WTC11 (cell line): ENCODE measurements at regions not wholly inside any gene's neighbourhood (a gene's known extent, or its start where the extent isn't known, plus 50 kb on each side); places are given as distances from the start of the nearest gene placed in this dataset.
A peak's percentile ranks its signal among the peaks of the same experiment; 100 is the strongest.

Experiments used
- ATAC-seq: fragments of 200-7000 bp; cut with Tn5 transposase; 2 replicates; pipeline ENCODE4 v1.10.0; 2021; ENCODE audit warnings: mild to moderate bottlenecking, moderate library complexity
- CTCF ChIA-PET: fragments of 300-600 bp; sonication (Branson Sonifier 250); formaldehyde crosslinking; loops from one replicate; lab custom pipeline; 2021; ENCODE audit warnings: antibody characterized with exemption; lab: Charles Lee
- POLR2A ChIA-PET: fragments of 350-600 bp; sonication (Branson Sonifier 250); formaldehyde crosslinking; loops from one replicate; lab custom pipeline; 2021; ENCODE audit warnings: antibody characterized with exemption; lab: Charles Lee
- DNase-seq: peaks from one replicate; pipeline ENCODE4 v3.0.0; 2021; ENCODE audit warnings: low spot score
- H3K27ac Mint-ChIP-seq: 2 replicates; pipeline ENCODE4 v1.8.0; 2021; ENCODE audit warnings: mixed read lengths
- H3K27me3 Mint-ChIP-seq: 2 replicates; pipeline ENCODE4 v1.8.0; 2021; ENCODE audit warnings: low read depth, mild to moderate bottlenecking, moderate library complexity, mixed read lengths
- H3K36me3 Mint-ChIP-seq: 2 replicates; pipeline ENCODE4 v1.8.0; 2021; ENCODE audit warnings: mixed read lengths
- H3K4me1 Mint-ChIP-seq: 2 replicates; pipeline ENCODE4 v1.8.0; 2022; ENCODE audit warnings: mixed read lengths
- H3K4me3 Mint-ChIP-seq: 2 replicates; pipeline ENCODE4 v1.8.0; 2021; ENCODE audit warnings: mild to moderate bottlenecking, moderate library complexity, mixed read lengths
- H3K9me3 Mint-ChIP-seq: 2 replicates; pipeline ENCODE4 v1.8.0; 2021; ENCODE audit warnings: mixed read lengths
- EMX1 ChIP-seq: fragments of 250-450 bp; sonication (Bioruptor Pico); IDR thresholded peaks from 2 replicates; pipeline ENCODE4 v1.8.0; 2021; ENCODE audit warnings: mild to moderate bottlenecking
- ESRRA ChIP-seq: sonication (generic); formaldehyde crosslinking; IDR thresholded peaks from 2 replicates; pipeline ENCODE4 v1.8.1; 2022; ENCODE audit warnings: mild to moderate bottlenecking, missing genetic modification reagents, borderline replicate concordance
- ETV6 ChIP-seq: sonication (generic); formaldehyde crosslinking; IDR thresholded peaks from 2 replicates; pipeline ENCODE4 v1.8.1; 2022; ENCODE audit warnings: mild to moderate bottlenecking, missing genetic modification reagents
- FOXK1 ChIP-seq: sonication (generic); formaldehyde crosslinking; IDR thresholded peaks from 2 replicates; pipeline ENCODE4 v1.8.0; 2022; ENCODE audit warnings: mild to moderate bottlenecking, moderate library complexity, missing genetic modification reagents
- FOXP1 ChIP-seq: sonication (generic); formaldehyde crosslinking; IDR thresholded peaks from 2 replicates; pipeline ENCODE4 v1.8.0; 2022; ENCODE audit warnings: missing genetic modification reagents, mild to moderate bottlenecking, moderate library complexity, borderline replicate concordance
- GRHL2 ChIP-seq: fragments of 250-450 bp; sonication (Bioruptor Pico); IDR thresholded peaks from 2 replicates; pipeline ENCODE4 v1.8.0; 2022; ENCODE audit warnings: mild to moderate bottlenecking, moderate library complexity; ENCODE audit not compliant: insufficient replicate concordance, severe bottlenecking
- GTF2I ChIP-seq: fragments of 250-450 bp; sonication (Bioruptor Pico); conservative IDR thresholded peaks from 2 replicates; pipeline ENCODE4 v1.4.0; 2021; ENCODE audit warnings: mild to moderate bottlenecking
- NFATC4 ChIP-seq: fragments of 250-450 bp; sonication (Bioruptor Pico); IDR thresholded peaks from 2 replicates; pipeline ENCODE4 v1.9.0; 2021; ENCODE audit warnings: mild to moderate bottlenecking
- NFYB ChIP-seq: sonication (generic); formaldehyde crosslinking; conservative IDR thresholded peaks from 2 replicates; pipeline ENCODE4 v1.8.0; 2022; ENCODE audit warnings: low read depth, missing genetic modification reagents
- NR1H2 ChIP-seq: sonication (generic); formaldehyde crosslinking; IDR thresholded peaks from 2 replicates; pipeline ENCODE4 v1.9.0; 2021; ENCODE audit warnings: mild to moderate bottlenecking, moderate library complexity, missing genetic modification reagents
- SMAD3 ChIP-seq: sonication (generic); formaldehyde crosslinking; IDR thresholded peaks from 2 replicates; pipeline ENCODE4 v1.8.0; 2022; ENCODE audit warnings: missing genetic modification reagents, mild to moderate bottlenecking, borderline replicate concordance
- TP53 ChIP-seq: sonication (generic); formaldehyde crosslinking; IDR thresholded peaks from 2 replicates; pipeline ENCODE4 v1.8.1; 2023; ENCODE audit warnings: mild to moderate bottlenecking, missing genetic modification reagents
- ZBTB21 ChIP-seq: sonication (generic); formaldehyde crosslinking; IDR thresholded peaks from 2 replicates; pipeline ENCODE4 v1.8.1; 2023; ENCODE audit warnings: mild to moderate bottlenecking, missing genetic modification reagents, borderline replicate concordance
- ZNF121 ChIP-seq: sonication (generic); formaldehyde crosslinking; IDR thresholded peaks from 2 replicates; pipeline ENCODE4 v1.8.0; 2023; ENCODE audit warnings: missing genetic modification reagents
- ZNF138 ChIP-seq: sonication (generic); formaldehyde crosslinking; conservative IDR thresholded peaks from 2 replicates; pipeline ENCODE4 v1.8.1; 2022; ENCODE audit warnings: mild to moderate bottlenecking, moderate library complexity, missing genetic modification reagents
- ZNF232 ChIP-seq: sonication (generic); formaldehyde crosslinking; IDR thresholded peaks from 2 replicates; pipeline ENCODE4 v1.8.0; 2022; ENCODE audit warnings: mild to moderate bottlenecking, missing genetic modification reagents
- ZNF416 ChIP-seq: fragments of 250-450 bp; sonication (Bioruptor Pico); IDR thresholded peaks from 2 replicates; pipeline ENCODE4 v1.9.0; 2021; ENCODE audit warnings: mild to moderate bottlenecking, inconsistent platforms
- ZNF423 ChIP-seq: fragments of 250-450 bp; sonication (Bioruptor Pico); IDR thresholded peaks from 2 replicates; pipeline ENCODE4 v2.1.2; 2022; ENCODE audit warnings: mild to moderate bottlenecking, moderate library complexity
- TF ChIP-seq, protein P1 (sequence below): sonication (generic); formaldehyde crosslinking; IDR thresholded peaks from 2 replicates; pipeline ENCODE4 v1.8.0; 2023; ENCODE audit warnings: missing genetic modification reagents, mild to moderate bottlenecking, borderline replicate concordance
- TF ChIP-seq, protein P2 (sequence below): sonication (generic); formaldehyde crosslinking; IDR thresholded peaks from 2 replicates; pipeline ENCODE4 v1.8.0; 2023; ENCODE audit warnings: mild to moderate bottlenecking, missing genetic modification reagents
- TF ChIP-seq, protein P3 (sequence below): sonication (generic); formaldehyde crosslinking; IDR thresholded peaks from 2 replicates; pipeline ENCODE4 v1.8.0; 2022; ENCODE audit warnings: missing genetic modification reagents
- TF ChIP-seq, protein P4 (sequence below): sonication (generic); formaldehyde crosslinking; IDR thresholded peaks from 2 replicates; pipeline ENCODE4 v1.8.1; 2023; ENCODE audit warnings: mild to moderate bottlenecking, missing genetic modification reagents, moderate library complexity
- TF ChIP-seq, protein P5 (sequence below): sonication (generic); formaldehyde crosslinking; IDR thresholded peaks from 2 replicates; pipeline ENCODE4 v1.8.1; 2023; ENCODE audit warnings: mild to moderate bottlenecking, moderate library complexity, missing genetic modification reagents

DNA sequence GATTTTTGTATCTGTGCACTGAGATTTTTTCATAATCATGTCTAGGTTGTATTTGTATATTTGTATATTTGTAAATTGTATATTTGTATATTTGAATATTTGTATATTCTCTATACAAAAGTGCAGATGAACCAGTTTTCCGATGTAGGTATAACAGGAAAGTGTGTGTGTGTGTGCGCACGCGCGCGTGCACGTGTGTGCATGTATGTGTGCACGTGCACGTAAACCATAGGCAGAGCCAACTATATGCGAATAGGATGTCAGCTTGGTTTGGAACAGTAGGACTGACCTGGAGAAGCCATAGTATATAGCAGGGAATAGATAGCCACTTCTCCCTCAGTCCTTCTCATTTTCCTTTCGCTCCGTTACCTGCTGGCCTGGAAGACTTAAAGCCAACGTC, 565.8 kb downstream of the XIRP2 start (continued):
- TF ChIP-seq, protein P1, sequence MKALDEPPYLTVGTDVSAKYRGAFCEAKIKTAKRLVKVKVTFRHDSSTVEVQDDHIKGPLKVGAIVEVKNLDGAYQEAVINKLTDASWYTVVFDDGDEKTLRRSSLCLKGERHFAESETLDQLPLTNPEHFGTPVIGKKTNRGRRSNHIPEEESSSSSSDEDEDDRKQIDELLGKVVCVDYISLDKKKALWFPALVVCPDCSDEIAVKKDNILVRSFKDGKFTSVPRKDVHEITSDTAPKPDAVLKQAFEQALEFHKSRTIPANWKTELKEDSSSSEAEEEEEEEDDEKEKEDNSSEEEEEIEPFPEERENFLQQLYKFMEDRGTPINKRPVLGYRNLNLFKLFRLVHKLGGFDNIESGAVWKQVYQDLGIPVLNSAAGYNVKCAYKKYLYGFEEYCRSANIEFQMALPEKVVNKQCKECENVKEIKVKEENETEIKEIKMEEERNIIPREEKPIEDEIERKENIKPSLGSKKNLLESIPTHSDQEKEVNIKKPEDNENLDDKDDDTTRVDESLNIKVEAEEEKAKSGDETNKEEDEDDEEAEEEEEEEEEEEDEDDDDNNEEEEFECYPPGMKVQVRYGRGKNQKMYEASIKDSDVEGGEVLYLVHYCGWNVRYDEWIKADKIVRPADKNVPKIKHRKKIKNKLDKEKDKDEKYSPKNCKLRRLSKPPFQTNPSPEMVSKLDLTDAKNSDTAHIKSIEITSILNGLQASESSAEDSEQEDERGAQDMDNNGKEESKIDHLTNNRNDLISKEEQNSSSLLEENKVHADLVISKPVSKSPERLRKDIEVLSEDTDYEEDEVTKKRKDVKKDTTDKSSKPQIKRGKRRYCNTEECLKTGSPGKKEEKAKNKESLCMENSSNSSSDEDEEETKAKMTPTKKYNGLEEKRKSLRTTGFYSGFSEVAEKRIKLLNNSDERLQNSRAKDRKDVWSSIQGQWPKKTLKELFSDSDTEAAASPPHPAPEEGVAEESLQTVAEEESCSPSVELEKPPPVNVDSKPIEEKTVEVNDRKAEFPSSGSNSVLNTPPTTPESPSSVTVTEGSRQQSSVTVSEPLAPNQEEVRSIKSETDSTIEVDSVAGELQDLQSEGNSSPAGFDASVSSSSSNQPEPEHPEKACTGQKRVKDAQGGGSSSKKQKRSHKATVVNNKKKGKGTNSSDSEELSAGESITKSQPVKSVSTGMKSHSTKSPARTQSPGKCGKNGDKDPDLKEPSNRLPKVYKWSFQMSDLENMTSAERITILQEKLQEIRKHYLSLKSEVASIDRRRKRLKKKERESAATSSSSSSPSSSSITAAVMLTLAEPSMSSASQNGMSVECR (CRISPR knock-in tag), result no peak
- TF ChIP-seq NFYB (CRISPR knock-in tag) (no peak), ZNF121 (no peak), NFATC4 (CRISPR knock-in tag) (no peak), ETV6 (CRISPR knock-in tag) (no peak), EMX1 (CRISPR knock-in tag) (no peak)
- TF ChIP-seq, protein P2, sequence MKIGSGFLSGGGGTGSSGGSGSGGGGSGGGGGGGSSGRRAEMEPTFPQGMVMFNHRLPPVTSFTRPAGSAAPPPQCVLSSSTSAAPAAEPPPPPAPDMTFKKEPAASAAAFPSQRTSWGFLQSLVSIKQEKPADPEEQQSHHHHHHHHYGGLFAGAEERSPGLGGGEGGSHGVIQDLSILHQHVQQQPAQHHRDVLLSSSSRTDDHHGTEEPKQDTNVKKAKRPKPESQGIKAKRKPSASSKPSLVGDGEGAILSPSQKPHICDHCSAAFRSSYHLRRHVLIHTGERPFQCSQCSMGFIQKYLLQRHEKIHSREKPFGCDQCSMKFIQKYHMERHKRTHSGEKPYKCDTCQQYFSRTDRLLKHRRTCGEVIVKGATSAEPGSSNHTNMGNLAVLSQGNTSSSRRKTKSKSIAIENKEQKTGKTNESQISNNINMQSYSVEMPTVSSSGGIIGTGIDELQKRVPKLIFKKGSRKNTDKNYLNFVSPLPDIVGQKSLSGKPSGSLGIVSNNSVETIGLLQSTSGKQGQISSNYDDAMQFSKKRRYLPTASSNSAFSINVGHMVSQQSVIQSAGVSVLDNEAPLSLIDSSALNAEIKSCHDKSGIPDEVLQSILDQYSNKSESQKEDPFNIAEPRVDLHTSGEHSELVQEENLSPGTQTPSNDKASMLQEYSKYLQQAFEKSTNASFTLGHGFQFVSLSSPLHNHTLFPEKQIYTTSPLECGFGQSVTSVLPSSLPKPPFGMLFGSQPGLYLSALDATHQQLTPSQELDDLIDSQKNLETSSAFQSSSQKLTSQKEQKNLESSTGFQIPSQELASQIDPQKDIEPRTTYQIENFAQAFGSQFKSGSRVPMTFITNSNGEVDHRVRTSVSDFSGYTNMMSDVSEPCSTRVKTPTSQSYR (CRISPR knock-in tag), result no peak
- TF ChIP-seq, protein P3, sequence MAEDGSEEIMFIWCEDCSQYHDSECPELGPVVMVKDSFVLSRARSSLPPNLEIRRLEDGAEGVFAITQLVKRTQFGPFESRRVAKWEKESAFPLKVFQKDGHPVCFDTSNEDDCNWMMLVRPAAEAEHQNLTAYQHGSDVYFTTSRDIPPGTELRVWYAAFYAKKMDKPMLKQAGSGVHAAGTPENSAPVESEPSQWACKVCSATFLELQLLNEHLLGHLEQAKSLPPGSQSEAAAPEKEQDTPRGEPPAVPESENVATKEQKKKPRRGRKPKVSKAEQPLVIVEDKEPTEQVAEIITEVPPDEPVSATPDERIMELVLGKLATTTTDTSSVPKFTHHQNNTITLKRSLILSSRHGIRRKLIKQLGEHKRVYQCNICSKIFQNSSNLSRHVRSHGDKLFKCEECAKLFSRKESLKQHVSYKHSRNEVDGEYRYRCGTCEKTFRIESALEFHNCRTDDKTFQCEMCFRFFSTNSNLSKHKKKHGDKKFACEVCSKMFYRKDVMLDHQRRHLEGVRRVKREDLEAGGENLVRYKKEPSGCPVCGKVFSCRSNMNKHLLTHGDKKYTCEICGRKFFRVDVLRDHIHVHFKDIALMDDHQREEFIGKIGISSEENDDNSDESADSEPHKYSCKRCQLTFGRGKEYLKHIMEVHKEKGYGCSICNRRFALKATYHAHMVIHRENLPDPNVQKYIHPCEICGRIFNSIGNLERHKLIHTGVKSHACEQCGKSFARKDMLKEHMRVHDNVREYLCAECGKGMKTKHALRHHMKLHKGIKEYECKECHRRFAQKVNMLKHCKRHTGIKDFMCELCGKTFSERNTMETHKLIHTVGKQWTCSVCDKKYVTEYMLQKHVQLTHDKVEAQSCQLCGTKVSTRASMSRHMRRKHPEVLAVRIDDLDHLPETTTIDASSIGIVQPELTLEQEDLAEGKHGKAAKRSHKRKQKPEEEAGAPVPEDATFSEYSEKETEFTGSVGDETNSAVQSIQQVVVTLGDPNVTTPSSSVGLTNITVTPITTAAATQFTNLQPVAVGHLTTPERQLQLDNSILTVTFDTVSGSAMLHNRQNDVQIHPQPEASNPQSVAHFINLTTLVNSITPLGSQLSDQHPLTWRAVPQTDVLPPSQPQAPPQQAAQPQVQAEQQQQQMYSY (CRISPR knock-in tag), result no peak
- TF ChIP-seq, protein P4, sequence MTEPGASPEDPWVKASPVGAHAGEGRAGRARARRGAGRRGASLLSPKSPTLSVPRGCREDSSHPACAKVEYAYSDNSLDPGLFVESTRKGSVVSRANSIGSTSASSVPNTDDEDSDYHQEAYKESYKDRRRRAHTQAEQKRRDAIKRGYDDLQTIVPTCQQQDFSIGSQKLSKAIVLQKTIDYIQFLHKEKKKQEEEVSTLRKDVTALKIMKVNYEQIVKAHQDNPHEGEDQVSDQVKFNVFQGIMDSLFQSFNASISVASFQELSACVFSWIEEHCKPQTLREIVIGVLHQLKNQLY (CRISPR knock-in tag), result no peak
- TF ChIP-seq, protein P5, sequence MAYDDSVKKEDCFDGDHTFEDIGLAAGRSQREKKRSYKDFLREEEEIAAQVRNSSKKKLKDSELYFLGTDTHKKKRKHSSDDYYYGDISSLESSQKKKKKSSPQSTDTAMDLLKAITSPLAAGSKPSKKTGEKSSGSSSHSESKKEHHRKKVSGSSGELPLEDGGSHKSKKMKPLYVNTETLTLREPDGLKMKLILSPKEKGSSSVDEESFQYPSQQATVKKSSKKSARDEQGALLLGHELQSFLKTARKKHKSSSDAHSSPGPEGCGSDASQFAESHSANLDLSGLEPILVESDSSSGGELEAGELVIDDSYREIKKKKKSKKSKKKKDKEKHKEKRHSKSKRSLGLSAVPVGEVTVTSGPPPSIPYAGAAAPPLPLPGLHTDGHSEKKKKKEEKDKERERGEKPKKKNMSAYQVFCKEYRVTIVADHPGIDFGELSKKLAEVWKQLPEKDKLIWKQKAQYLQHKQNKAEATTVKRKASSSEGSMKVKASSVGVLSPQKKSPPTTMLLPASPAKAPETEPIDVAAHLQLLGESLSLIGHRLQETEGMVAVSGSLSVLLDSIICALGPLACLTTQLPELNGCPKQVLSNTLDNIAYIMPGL (CRISPR knock-in tag), result no peak

DNA sequence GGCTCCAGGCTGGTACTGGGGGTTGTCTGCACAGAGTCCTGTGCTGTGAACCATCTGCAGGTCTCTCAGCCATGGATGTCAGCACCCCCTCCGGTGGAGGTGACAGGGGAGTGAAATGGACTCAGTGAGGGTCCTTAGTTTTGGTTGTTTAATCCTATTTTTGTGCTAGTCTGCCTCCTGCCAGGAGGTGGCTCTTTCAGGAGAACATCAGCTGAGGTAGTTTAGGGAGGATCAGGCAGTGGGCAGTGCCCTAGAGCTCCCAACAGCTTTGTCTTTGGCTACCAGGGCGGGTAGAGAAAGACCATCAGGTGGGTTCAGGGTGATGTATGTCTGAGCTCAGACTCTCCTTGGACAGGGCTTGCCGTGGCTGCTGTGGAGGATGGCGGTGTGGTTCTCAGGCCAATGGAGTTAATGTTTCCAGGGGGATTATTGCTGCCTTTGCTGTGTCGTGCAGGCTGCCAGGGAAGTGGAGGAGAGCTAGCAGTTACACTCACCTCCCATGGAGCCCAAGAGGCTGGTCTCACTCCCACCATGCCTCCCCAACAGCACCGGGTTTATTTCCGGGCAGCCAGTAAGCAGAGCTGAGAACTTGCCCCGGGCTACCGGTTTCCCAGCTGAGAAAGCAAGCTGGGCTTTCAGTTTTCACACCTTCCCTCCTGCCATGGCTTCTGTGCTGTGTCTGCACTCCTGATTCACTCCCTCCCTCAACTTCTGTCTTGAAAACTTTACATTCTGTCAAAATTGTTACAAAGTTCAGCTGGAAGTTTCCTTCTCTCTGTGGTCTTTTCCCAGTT, 563.4 kb downstream of the XIRP2 start:
- Mint-ChIP-seq H3K36me3 (peaks cover 59% of the 10 kb centered on the region), H3K4me3 (no peak overlapping the region), H3K4me1 (peaks cover 14% of the 10 kb centered on the region), H3K9me3 (peaks cover 52% of the 10 kb centered on the region), H3K27me3 (peaks cover 3% of the 10 kb centered on the region; the same call in 1 of the 2 replicates), H3K27ac (peak overlapping the region; percentile 69)
- ChIA-PET CTCF (interaction anchor here (0.9 to 1.3 kb wide), 8 partner anchors 11 to 667 kb away, joined by 3 to 4 read pairs (median 4); no protein-coding TSS in a partner anchor), POLR2A (no interaction called here)
- ATAC-seq (peak; percentile 91), DNase-seq (peak; percentile 11)
- TF ChIP-seq FOXP1 (CRISPR knock-in tag), result no peak
- TF ChIP-seq TP53, result no peak
- no peak for TF ChIP-seq ZNF232 (CRISPR knock-in tag)
- TF ChIP-seq ZNF423 (CRISPR knock-in tag), result no peak
- TF ChIP-seq ZNF416 (CRISPR knock-in tag), result no peak
- TF ChIP-seq FOXK1 (CRISPR knock-in tag), result no peak
- TF ChIP-seq SMAD3 (CRISPR knock-in tag), result no peak
- no peak for TF ChIP-seq ESRRA (CRISPR knock-in tag)
- TF ChIP-seq ZBTB21 (CRISPR knock-in tag), result no peak
- TF ChIP-seq ZNF138, result no peak
- no peak for TF ChIP-seq NR1H2 (CRISPR knock-in tag)
- no peak for TF ChIP-seq GRHL2 (CRISPR knock-in tag)
- no peak for TF ChIP-seq GTF2I
